CD4-positive, alpha-beta T cell treated with Interleukin-10 for 1 hour (primary cell): ENCODE measurements at regions not wholly inside any gene's neighbourhood (a gene's known extent, or its start where the extent isn't known, plus 50 kb on each side); places are given as distances from the start of the nearest gene placed in this dataset.
"Not testable (repeated sequence)": the region's sequence is repeated elsewhere in the genome, so short reads cannot be mapped to it uniquely, and the experiment has no call there.

Source experiments
- DNase-seq: peaks from one replicate; pipeline ENCODE4 v3.0.0-alpha.2; 2020

- DNase-seq = no peak
Observed at GRCh38 chr4:147104768-147105167, 159.1 kb upstream of the TTC29 start.

- DNase-seq = no peak
Observed at GRCh38 chr4:147108409-147108808, 162.7 kb upstream of the TTC29 start.

- no peak for DNase-seq
Observed at GRCh38 chr4:147109800-147110199, 164.1 kb upstream of the TTC29 start.

- DNase-seq = no peak
Observed at GRCh38 chr4:147110473-147111367, 165.1 kb upstream of the TTC29 start.

- not testable (repeated sequence) for DNase-seq
Observed at GRCh38 chr4:147112196-147112595, 166.5 kb upstream of the TTC29 start.

GRCh38 chr4:147117431-147117830 lies 171.8 kb upstream of the TTC29 start:
- DNase-seq = no peak

GRCh38 chr4:147118528-147118927 lies 172.9 kb upstream of the TTC29 start:
- no peak for DNase-seq

GRCh38 chr4:147122685-147123084 lies 177.0 kb upstream of the TTC29 start:
- DNase-seq = no peak

- no peak for DNase-seq
Observed at GRCh38 chr4:147123146-147123545, 177.5 kb upstream of the TTC29 start.

GRCh38 chr4:147128787-147129186 lies 183.1 kb upstream of the TTC29 start:
- no peak for DNase-seq

GRCh38 chr4:147129687-147130086 lies 184.0 kb upstream of the TTC29 start:
- no peak for DNase-seq

GRCh38 chr4:147134536-147135210 lies 189.0 kb upstream of the TTC29 start:
- no peak for DNase-seq

GRCh38 chr4:147136310-147136709 lies 190.6 kb upstream of the TTC29 start:
- DNase-seq = no peak

GRCh38 chr4:147136751-147137150 lies 191.1 kb upstream of the TTC29 start:
- no peak for DNase-seq

GRCh38 chr4:147137280-147137679 lies 191.6 kb upstream of the TTC29 start:
- DNase-seq = no peak

GRCh38 chr4:147138171-147138570 lies 192.5 kb upstream of the TTC29 start:
- no peak for DNase-seq

- DNase-seq = no peak
Observed at GRCh38 chr4:147139455-147140198, 194.0 kb upstream of the TTC29 start.

- no peak for DNase-seq
Observed at GRCh38 chr4:147151763-147152162, 206.1 kb upstream of the TTC29 start.

- DNase-seq = no peak
Observed at GRCh38 chr4:147157860-147158701, 212.4 kb upstream of the TTC29 start.

- peak; percentile 10 for DNase-seq
Observed at GRCh38 chr4:147160908-147161513, 215.3 kb upstream of the TTC29 start.

GRCh38 chr4:147163311-147163710 lies 217.6 kb upstream of the TTC29 start:
- no peak for DNase-seq

- not testable (repeated sequence) for DNase-seq
Observed at GRCh38 chr4:147168200-147168599, 222.5 kb upstream of the TTC29 start.
